GM13977 (cell line): ENCODE measurements at regions not wholly inside any gene's neighbourhood (a gene's known extent, or its start where the extent isn't known, plus 50 kb on each side); places are given as distances from the start of the nearest gene placed in this dataset.

Experiments used
- DNase-seq: peaks from one replicate; pipeline ENCODE4 v3.0.0; 2012; ENCODE audit warnings: low spot score
- CTCF ChIP-seq: IDR thresholded peaks from 2 replicates; pipeline ENCODE4 v1.5.1; 2012; ENCODE audit warnings: mild to moderate bottlenecking, control low read depth; ENCODE audit not compliant: insufficient read depth; ENCODE audit errors: extremely low read depth, missing control alignments
- in situ Hi-C: fragments of 300-500 bp; cut with MboI; formaldehyde crosslinking; loops from one replicate; pipeline ENCODE4 v1.12.0; 2022; ENCODE audit warnings: low sequenced_read_pairs, low pct_unique_long_range_greater_than_20kb, mixed read lengths, inconsistent platforms; ENCODE audit not compliant: unreplicated experiment

- DNase-seq, result no peak
- no peak for TF ChIP-seq CTCF
- in situ Hi-C loops, result no loop called here
Observed at GRCh38 chr18:30500240-30500945, 542.1 kb downstream of the DSC3 start.

GRCh38 chr18:30499721-30500120 lies 542.8 kb downstream of the DSC3 start:
- no peak for TF ChIP-seq CTCF
- in situ Hi-C loops, result no loop called here
- DNase-seq, result no peak

- no peak for TF ChIP-seq CTCF
- in situ Hi-C loops, result no loop called here
- no peak for DNase-seq
Observed at GRCh38 chr18:30492552-30493129, 549.9 kb downstream of the DSC3 start.

GRCh38 chr18:30491815-30492551 lies 550.6 kb downstream of the DSC3 start:
- TF ChIP-seq CTCF, result no peak
- DNase-seq, result no peak
- in situ Hi-C loops, result no loop called here

- in situ Hi-C loops, result no loop called here
- DNase-seq, result no peak
- TF ChIP-seq CTCF, result no peak
Observed at GRCh38 chr18:30489890-30490643, 552.5 kb downstream of the DSC3 start.

DNA sequence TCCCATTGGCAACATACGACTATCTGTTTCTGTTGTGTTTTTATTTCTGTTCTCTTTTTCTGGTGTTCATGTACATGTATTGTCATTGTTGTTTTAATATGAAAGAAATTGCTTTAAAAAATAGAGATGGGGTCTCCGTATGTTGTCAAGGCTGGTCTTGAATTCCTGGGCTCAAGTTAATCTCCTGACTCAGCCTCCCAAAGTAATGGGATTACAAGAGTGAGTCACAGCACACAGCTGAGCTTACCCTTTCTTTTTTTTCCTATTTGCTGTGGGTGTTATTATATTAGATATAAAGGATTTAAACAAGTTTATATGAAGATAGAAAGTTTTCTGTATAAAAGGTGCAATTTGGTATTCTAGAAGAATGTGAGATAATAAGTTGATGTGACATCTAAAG lies 554.6 kb downstream of the DSC3 start:
- no peak for TF ChIP-seq CTCF
- DNase-seq, result no peak
- in situ Hi-C loops, result no loop called here
